ENCODE measurements at regions not wholly inside any gene's neighbourhood (a gene's known extent, or its start where the extent isn't known, plus 50 kb on each side); places are given as distances from the start of the nearest gene placed in this dataset.

GRCh38 chr4:107148904-107149303 lies 112.8 kb upstream of the DKK2 start:
- no peak for DNase-seq

DNA sequence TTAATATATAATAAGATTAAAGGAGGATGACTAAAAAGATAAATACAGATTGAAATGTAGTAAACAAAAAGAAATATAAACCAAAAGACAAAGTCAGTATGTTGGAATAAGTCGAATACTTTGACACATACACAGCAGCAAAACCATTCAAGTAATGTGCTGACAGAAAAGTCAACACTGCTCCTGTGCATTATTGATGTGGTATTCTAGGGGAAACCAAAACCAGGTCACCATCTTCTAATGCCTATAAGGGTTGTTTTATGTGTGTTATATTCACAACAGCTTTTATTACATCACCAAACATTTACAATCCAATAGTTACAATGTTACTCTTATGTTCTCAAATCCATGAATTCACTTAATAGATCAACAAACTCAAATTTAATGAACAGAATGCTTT lies 111.8 kb upstream of the DKK2 start:
- DNase-seq = no peak

- no peak for DNase-seq
Measured at GRCh38 chr4:107138433-107138832, 102.3 kb upstream of the DKK2 start.

DNA sequence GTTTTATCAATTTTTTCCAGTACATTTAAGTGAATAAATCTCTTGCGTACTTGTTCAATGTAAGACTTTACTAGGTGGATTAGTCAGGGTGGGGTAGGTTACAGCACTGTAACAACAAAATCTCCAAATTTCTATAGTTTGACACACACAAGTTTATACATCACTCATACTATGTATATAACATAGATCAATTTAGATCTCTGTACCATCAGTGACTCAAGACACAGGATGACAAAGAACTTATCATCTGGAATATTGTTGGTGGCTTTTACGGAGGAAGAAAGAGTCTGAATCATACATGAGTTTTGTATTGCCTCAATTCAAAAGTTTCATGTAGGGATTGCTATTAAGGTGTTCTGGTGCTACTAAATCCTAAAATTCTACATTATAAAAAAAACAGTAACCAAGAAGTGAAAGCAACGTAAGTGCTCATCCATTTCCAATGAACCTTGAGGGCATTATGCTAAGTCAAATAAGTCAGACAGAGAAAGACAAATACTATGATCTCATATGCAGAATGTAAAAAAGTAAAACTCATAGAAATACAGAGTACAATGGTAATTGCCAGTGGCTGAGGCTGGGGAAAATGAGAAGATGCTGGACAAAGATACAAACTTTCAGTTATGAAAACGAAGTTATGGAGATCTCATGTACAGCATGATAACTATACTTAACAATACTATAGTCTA lies 98.0 kb upstream of the DKK2 start:
- no peak for DNase-seq

GRCh38 chr4:107131295-107131694 lies 95.2 kb upstream of the DKK2 start:
- DNase-seq = no peak

DNA sequence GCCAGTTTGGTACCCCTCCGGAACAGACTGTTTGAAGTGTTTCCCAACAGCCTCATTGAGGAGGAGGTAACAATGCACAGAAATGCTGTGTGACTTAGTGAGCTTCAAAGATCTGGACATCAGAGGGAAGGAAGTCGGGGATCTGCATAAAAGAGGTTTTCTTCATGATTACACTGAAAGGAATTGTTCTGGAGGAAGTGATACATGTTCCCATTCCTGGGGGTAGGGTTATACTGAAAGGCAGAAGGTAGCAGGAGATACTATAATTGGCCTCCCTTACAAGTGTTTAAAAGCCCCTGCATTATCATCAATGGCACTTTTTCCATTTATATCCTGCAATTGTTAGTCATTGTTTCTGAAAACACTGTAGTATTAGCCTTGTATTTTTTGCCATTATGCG lies 94.0 kb upstream of the DKK2 start:
- DNase-seq = no peak

GRCh38 chr4:107129611-107130010 lies 93.5 kb upstream of the DKK2 start:
- no peak for DNase-seq

- no peak for DNase-seq
Measured at GRCh38 chr4:107129076-107129475, 93.0 kb upstream of the DKK2 start.

DNA sequence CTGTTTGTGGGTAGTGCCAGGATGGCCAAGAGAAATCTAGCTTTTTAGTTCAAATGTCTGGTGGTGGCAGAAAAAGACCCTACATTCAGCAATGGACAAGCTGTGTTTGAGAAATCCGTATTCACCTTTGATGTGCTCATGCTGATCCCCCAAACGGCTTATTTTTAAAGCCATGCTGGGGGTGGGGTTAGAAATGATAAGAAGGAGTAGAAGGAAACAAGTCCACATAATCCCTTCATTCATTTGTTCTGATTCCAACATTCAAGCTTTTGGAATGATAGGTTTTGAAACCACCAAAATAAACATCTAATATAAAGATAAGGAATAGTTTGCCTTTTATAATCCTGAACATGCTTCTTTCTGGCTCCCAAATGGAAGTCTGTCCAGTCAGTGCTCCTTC lies 92.0 kb upstream of the DKK2 start:
- no peak for DNase-seq

DNA sequence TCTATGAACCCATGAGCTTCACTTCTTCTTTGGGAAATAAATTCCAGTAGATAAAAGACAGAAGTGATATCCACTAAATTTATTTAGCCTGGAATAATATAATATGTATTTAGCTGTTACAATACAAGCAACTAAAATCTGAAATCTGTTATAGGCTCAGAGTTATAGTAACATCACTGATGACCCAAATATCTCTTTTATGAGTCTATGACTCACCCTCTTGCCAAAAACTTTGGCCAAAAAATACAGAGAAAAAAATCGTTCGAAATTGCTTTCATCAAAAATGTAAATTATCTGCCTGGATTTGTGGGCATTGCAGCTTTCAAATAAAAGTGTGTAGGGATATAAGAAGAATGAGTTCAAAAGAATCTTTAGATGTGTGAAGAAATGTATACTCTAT lies 89.4 kb upstream of the DKK2 start:
- no peak for DNase-seq

DNA sequence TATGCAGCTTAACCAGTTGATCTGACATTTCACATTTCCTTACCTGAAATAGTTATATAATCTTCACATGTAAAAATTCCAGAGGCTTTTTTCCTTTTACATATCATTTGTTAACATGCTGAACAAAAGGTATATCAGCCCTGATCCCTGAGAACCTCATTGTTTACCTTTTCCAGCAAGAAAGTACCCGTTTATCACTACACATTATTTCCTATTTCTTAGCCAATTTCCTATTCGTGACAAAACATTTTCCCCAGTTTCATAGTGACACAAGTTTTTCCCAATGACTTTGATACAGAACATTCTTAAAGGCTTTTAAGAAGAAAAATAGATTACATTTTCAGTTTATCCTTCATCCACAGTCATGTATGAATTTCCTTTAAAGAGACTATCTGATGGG lies 86.6 kb upstream of the DKK2 start:
- no peak for DNase-seq

- DNase-seq = no peak
Measured at GRCh38 chr4:107120661-107121060, 84.5 kb upstream of the DKK2 start.

DNA sequence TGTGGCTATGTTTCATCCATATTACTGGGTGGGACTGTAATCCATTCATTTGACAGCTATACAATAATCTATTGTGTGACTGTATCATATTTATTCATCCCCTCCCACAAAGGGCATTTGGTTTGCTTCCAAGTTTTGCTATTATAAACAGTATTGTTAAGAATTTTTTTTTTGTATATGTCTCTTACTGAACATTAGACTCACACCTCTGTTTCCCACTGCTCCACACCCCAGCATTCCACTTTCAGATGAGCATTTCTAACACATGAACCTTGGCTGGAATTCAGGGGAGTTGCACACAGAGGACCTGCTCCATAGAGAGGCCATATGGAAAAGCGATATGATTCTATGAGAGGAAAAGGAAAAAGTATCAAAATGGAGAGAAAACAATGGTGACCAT lies 81.6 kb upstream of the DKK2 start:
- DNase-seq = peak; percentile 36

- peak; percentile 62 for DNase-seq
Measured at GRCh38 chr4:107115185-107115847, 79.2 kb upstream of the DKK2 start.

GRCh38 chr4:107114059-107114458 lies 77.9 kb upstream of the DKK2 start:
- DNase-seq = no peak

GRCh38 chr4:107098401-107098800 lies 62.3 kb upstream of the DKK2 start:
- DNase-seq = peak; percentile 4

GRCh38 chr4:107094976-107095375 lies 58.9 kb upstream of the DKK2 start:
- no peak for DNase-seq

GRCh38 chr4:107094332-107094731 lies 58.2 kb upstream of the DKK2 start:
- peak; percentile 20 for DNase-seq

Measured in COR-L47 (cell line).